ENCODE measurements at regions not wholly inside any gene's neighbourhood (a gene's known extent, or its start where the extent isn't known, plus 50 kb on each side); places are given as distances from the start of the nearest gene placed in this dataset.

- H3K4me1 ChIP-seq (ENCODE audit: control insufficient read depth in 2 of 3, insufficient read depth in 2 of 3, low read depth in 1 of 3, low read length in 3 of 3) = no peaks in the 10 kb centered on the region
- H3K27ac ChIP-seq (ENCODE audit: low read depth in 2 of 2, low read length in 2 of 2) = no peak overlapping the region
- intact Hi-C loops (cut with DNase I) = no loop called here
- H3K4me3 ChIP-seq (ENCODE audit: low read length in 3 of 3) = no peak overlapping the region
- no peak for TF ChIP-seq CTCF (IDR thresholded peaks at IDR 0.05; ENCODE audit: borderline replicate concordance, extremely low read depth, insufficient read depth)
- no peak for DNase-seq
- no peaks in the 10 kb centered on the region for H3K27me3 ChIP-seq (ENCODE audit: control insufficient read depth, insufficient read depth, low read length)
- no peak overlapping the region for H3K9ac ChIP-seq (ENCODE audit: low read length in 3 of 3)
- H3K9me3 ChIP-seq (ENCODE audit: control insufficient read depth in 2 of 3, insufficient read depth in 1 of 3, low read length in 3 of 3) = no peaks in the 10 kb centered on the region
- FAIRE-seq = no peak
- H3K36me3 ChIP-seq (ENCODE audit: control insufficient read depth in 2 of 3, insufficient read depth in 3 of 3, low read length in 3 of 3) = peaks cover 5 to 47% (median 39%) of the 10 kb centered on the region in 3 donors
Observed at GRCh38 chr20:3307725-3308124, 68.7 kb upstream of the SLC4A11 start.

GRCh38 chr20:3307078-3307477 lies 68.1 kb upstream of the SLC4A11 start:
- Histone ChIP-seq H3K9me3 (ENCODE audit: control insufficient read depth in 2 of 3, insufficient read depth in 1 of 3, low read length in 3 of 3) (no peaks in the 10 kb centered on the region), H3K9ac (ENCODE audit: low read length in 3 of 3) (no peak overlapping the region), H3K4me1 (ENCODE audit: control insufficient read depth in 2 of 3, insufficient read depth in 2 of 3, low read depth in 1 of 3, low read length in 3 of 3) (no peaks in the 10 kb centered on the region), H3K4me3 (ENCODE audit: low read length in 3 of 3) (no peak overlapping the region), H3K27ac (ENCODE audit: low read depth in 2 of 2, low read length in 2 of 2) (no peak overlapping the region), H3K36me3 (ENCODE audit: control insufficient read depth in 2 of 3, insufficient read depth in 3 of 3, low read length in 3 of 3) (peaks cover 5 to 47% (median 39%) of the 10 kb centered on the region in 3 donors), H3K27me3 (ENCODE audit: control insufficient read depth, insufficient read depth, low read length) (no peaks in the 10 kb centered on the region)
- no peak for DNase-seq
- no peak for FAIRE-seq
- TF ChIP-seq CTCF (IDR thresholded peaks at IDR 0.05; ENCODE audit: borderline replicate concordance, extremely low read depth, insufficient read depth) = no peak
- intact Hi-C loops (cut with DNase I) = no loop called here

- H3K4me3 ChIP-seq (ENCODE audit: low read length in 3 of 3) = no peak overlapping the region
- H3K9ac ChIP-seq (ENCODE audit: low read length in 3 of 3) = no peak overlapping the region
- no peak overlapping the region for H3K27ac ChIP-seq (ENCODE audit: low read depth in 2 of 2, low read length in 2 of 2)
- no peaks in the 10 kb centered on the region for H3K27me3 ChIP-seq (ENCODE audit: control insufficient read depth, insufficient read depth, low read length)
- no peak for FAIRE-seq
- no peak for TF ChIP-seq CTCF (IDR thresholded peaks at IDR 0.05; ENCODE audit: borderline replicate concordance, extremely low read depth, insufficient read depth)
- H3K36me3 ChIP-seq (ENCODE audit: control insufficient read depth in 2 of 3, insufficient read depth in 3 of 3, low read length in 3 of 3) = peaks cover 5 to 44% (median 39%) of the 10 kb centered on the region in 3 donors
- intact Hi-C loops (cut with DNase I) = no loop called here
- no peaks in the 10 kb centered on the region for H3K9me3 ChIP-seq (ENCODE audit: control insufficient read depth in 2 of 3, insufficient read depth in 1 of 3, low read length in 3 of 3)
- no peaks in the 10 kb centered on the region for H3K4me1 ChIP-seq (ENCODE audit: control insufficient read depth in 2 of 3, insufficient read depth in 2 of 3, low read depth in 1 of 3, low read length in 3 of 3)
- DNase-seq = no peak
Observed at GRCh38 chr20:3306068-3306467, 67.1 kb upstream of the SLC4A11 start.

- FAIRE-seq (no peak), DNase-seq (no peak)
- Histone ChIP-seq H3K9ac (ENCODE audit: low read length in 3 of 3) (no peak overlapping the region), H3K36me3 (ENCODE audit: control insufficient read depth in 2 of 3, insufficient read depth in 3 of 3, low read length in 3 of 3) (peaks cover 2 to 51% (median 36%) of the 10 kb centered on the region in 3 donors), H3K4me3 (ENCODE audit: low read length in 3 of 3) (no peak overlapping the region), H3K4me1 (ENCODE audit: control insufficient read depth in 2 of 3, insufficient read depth in 2 of 3, low read depth in 1 of 3, low read length in 3 of 3) (no peaks in the 10 kb centered on the region), H3K9me3 (ENCODE audit: control insufficient read depth in 2 of 3, insufficient read depth in 1 of 3, low read length in 3 of 3) (no peaks in the 10 kb centered on the region), H3K27me3 (ENCODE audit: control insufficient read depth, insufficient read depth, low read length) (no peaks in the 10 kb centered on the region), H3K27ac (ENCODE audit: low read depth in 2 of 2, low read length in 2 of 2) (no peak overlapping the region)
- intact Hi-C loops (cut with DNase I) = no loop called here
- TF ChIP-seq CTCF (IDR thresholded peaks at IDR 0.05; ENCODE audit: borderline replicate concordance, extremely low read depth, insufficient read depth) = no peak
Observed at GRCh38 chr20:3304456-3304855, 65.5 kb upstream of the SLC4A11 start.
